B cell (primary cell): ENCODE measurements at regions not wholly inside any gene's neighbourhood (a gene's known extent, or its start where the extent isn't known, plus 50 kb on each side); places are given as distances from the start of the nearest gene placed in this dataset.

ENCODE experiments used
- ATAC-seq: fragments of 200-7000 bp; cut with Tn5 transposase; one replicate; pipeline ENCODE4 v1.10.0; 2021; ENCODE audit warnings: low read depth, mild to moderate bottlenecking, moderate number of reproducible peaks, moderate library complexity
- CTCF ChIA-PET: fragments of 350-600 bp; sonication (Branson Sonifier 250); formaldehyde crosslinking; loops from one replicate; lab custom pipeline; 2021; ENCODE audit warnings: antibody characterized with exemption, inconsistent platforms; lab: Charles Lee
- POLR2A ChIA-PET: fragments of 350-600 bp; sonication (Branson Sonifier 250); formaldehyde crosslinking; loops from one replicate; lab custom pipeline; 2021; ENCODE audit warnings: antibody characterized with exemption; lab: Charles Lee
- DNase-seq: peaks from one replicate; pipeline ENCODE4 v3.0.0; 2013
- H2AFZ ChIP-seq: 2 replicates; pipeline ENCODE4 v1.6.1; 2012; ENCODE audit warnings: mild to moderate bottlenecking, low read depth, low read length; ENCODE audit not compliant: insufficient read depth, poor library complexity, severe bottlenecking
- H3K27ac ChIP-seq, 2 donors: 1 replicate in 1 of 2; 2 replicates in 1 of 2; pipeline ENCODE4 v1.5.1; 2012 to 2013; ENCODE audit warnings: low read length in 2 of 2, mild to moderate bottlenecking in 2 of 2, moderate library complexity in 1 of 2
- H3K27me3 ChIP-seq, 4 experiments: fragments of 200-600 bp in 1 of 4; sonication (generic) in 1 of 4; replicated peaks in 1 of 4; 1 replicate in 2 of 4; 2 replicates in 2 of 4; pipeline versions ENCODE4 v1.6.1 to v1.7.0; 2013 to 2016; ENCODE audit warnings: low read length in 3 of 4, mild to moderate bottlenecking in 2 of 4, mixed read lengths in 1 of 4, moderate library complexity in 1 of 4; ENCODE audit not compliant: insufficient read depth in 4 of 4, control insufficient read depth in 3 of 4; ENCODE audit errors: control extremely low read depth in 1 of 4
- H3K36me3 ChIP-seq, 2 experiments: replicated peaks in 1 of 2; 1 replicate in 1 of 2; 2 replicates in 1 of 2; pipeline versions ENCODE4 v1.6.1 to v1.7.1; 2013; ENCODE audit warnings: low read length in 1 of 2; ENCODE audit not compliant: insufficient read depth in 2 of 2, control insufficient read depth in 1 of 2; ENCODE audit errors: control extremely low read depth in 1 of 2, extremely low read depth in 1 of 2
- H3K4me1 ChIP-seq, 2 donors: fragments of 200-600 bp in 1 of 2; sonication (generic) in 1 of 2; 1 replicate in 1 of 2; 2 replicates in 1 of 2; pipeline versions ENCODE4 v1.5.1 to v1.6.1; 2013 to 2017; ENCODE audit warnings: low read length in 2 of 2; ENCODE audit not compliant: control insufficient read depth in 2 of 2, insufficient read depth in 2 of 2
- H3K4me2 ChIP-seq: replicated peaks from 2 replicates; pipeline ENCODE3; 2012; ENCODE audit warnings: mild to moderate bottlenecking, low read depth, low read length; ENCODE audit not compliant: poor library complexity, severe bottlenecking
- H3K4me3 ChIP-seq, 5 experiments: fragments of 200-600 bp in 1 of 5; sonication (generic) in 1 of 5; 1 replicate in 3 of 5; 2 replicates in 2 of 5; pipeline versions ENCODE4 v1.5.1 to v1.7.0; 2011 to 2016; ENCODE audit warnings: low read length in 4 of 5, mild to moderate bottlenecking in 4 of 5, low read depth in 2 of 5, control low read depth in 1 of 5, moderate library complexity in 1 of 5; ENCODE audit not compliant: insufficient read depth in 1 of 5; ENCODE audit errors: control extremely low read depth in 1 of 5, extremely low read depth in 1 of 5
- H3K79me2 ChIP-seq: fragments of 200-600 bp; sonication (generic); one replicate; pipeline ENCODE4 v1.6.0; 2016; ENCODE audit warnings: low read length; ENCODE audit not compliant: control insufficient read depth, insufficient read depth
- H3K9ac ChIP-seq: fragments of 200-600 bp; sonication (generic); 2 replicates; pipeline ENCODE4 v1.6.1; 2017; ENCODE audit warnings: mild to moderate bottlenecking, low read length, moderate library complexity
- H3K9me3 ChIP-seq, 3 donors: one replicate each; pipeline versions ENCODE4 v1.6.1 to v1.7.1; 2013; ENCODE audit warnings: low read length in 2 of 3; ENCODE audit not compliant: control insufficient read depth in 2 of 3, insufficient read depth in 1 of 3; ENCODE audit errors: control extremely low read depth in 1 of 3
- H4K20me1 ChIP-seq: 2 replicates; pipeline ENCODE4 v1.6.0; 2012; ENCODE audit warnings: mild to moderate bottlenecking, low read length; ENCODE audit not compliant: insufficient read depth, control insufficient read depth, poor library complexity, severe bottlenecking
- H3K27ac Mint-ChIP-seq: one replicate; pipeline ENCODE4 v1.8.0; 2021; ENCODE audit warnings: mixed read lengths
- H3K27me3 Mint-ChIP-seq: one replicate; pipeline ENCODE4 v1.8.0; 2021; ENCODE audit warnings: mixed read lengths
- H3K4me1 Mint-ChIP-seq: one replicate; pipeline ENCODE4 v1.8.0; 2021; ENCODE audit warnings: mixed read lengths
- H3K4me3 Mint-ChIP-seq: one replicate; pipeline ENCODE4 v1.8.0; 2021; ENCODE audit warnings: mixed read lengths
- H3K9me3 Mint-ChIP-seq: one replicate; pipeline ENCODE4 v1.8.0; 2022; ENCODE audit warnings: mixed read lengths; ENCODE audit not compliant: insufficient read depth
- EZH2 ChIP-seq: IDR thresholded peaks from 2 replicates; pipeline ENCODE4 v1.6.1; 2012; ENCODE audit warnings: borderline replicate concordance, low read depth, mild to moderate bottlenecking, moderate library complexity, low read length; ENCODE audit not compliant: insufficient read depth, poor library complexity, severe bottlenecking
- WGBS: methylation state at CpG from one replicate; pipeline ENCODE4 v1.1.5; 2013; ENCODE audit warnings: missing lambda C conversion rate; ENCODE audit not compliant: insufficient coverage; 5-methylcytosine and 5-hydroxymethylcytosine counted together
- intact Hi-C: fragments of 100-400 bp; cut with micrococcal nuclease; formaldehyde crosslinking; loops from one replicate; pipeline ENCODE4 v1.10.0; 2022
- TF ChIP-seq, protein P1 (sequence below): fragments of 200-600 bp; IDR thresholded peaks from one replicate; pipeline ENCODE4 v1.8.0; 2022; ENCODE audit warnings: antibody characterized with exemption, mild to moderate bottlenecking

DNA sequence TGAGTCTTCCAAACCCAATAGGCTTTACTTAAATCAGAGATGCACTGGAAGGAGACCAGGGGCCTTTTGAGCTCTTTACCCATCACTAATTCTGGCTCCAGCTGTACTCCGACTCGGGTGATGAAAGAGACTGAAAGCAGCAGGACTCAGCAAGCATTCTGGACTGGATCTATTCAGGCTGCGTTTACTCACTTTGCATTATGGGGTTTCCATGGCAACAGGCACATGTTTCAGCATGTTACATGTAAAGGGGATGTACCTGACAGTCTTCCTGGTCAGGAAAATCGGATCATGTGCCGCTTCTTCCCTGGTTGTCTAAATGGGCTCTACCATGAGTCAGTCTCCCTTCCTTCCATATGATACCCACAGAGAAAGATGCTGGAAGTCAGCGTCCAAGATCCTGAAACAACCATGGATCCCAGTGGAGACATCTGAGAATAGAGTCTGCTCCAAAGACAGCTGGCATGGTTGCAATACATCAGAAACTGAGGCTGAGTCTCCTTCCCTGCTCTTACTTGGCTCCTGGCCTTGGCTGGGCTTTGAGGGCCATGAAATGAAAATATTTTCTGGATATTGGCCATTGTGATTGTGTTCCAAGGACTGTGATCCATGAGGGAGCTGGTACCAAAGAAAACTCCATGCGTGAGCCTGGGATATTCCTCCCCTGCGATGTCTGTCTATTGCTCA lies 102.5 kb upstream of the TNC start:
- H3K4me1 ChIP-seq, result peaks cover 0 to 10% of the 10 kb centered on the region in 2 donors
- CTCF ChIA-PET, result no interaction called here
- H3K27me3 ChIP-seq, result no peaks in the 10 kb centered on the region
- no peak overlapping the region for H3K9ac ChIP-seq
- no peak overlapping the region for H3K27ac Mint-ChIP-seq
- no peak overlapping the region for H2AFZ ChIP-seq
- H3K27me3 Mint-ChIP-seq, result no peaks in the 10 kb centered on the region
- POLR2A ChIA-PET, result no interaction called here
- no peak overlapping the region for H3K4me3 ChIP-seq
- peaks cover 17% of the 10 kb centered on the region for H3K4me1 Mint-ChIP-seq
- no peak overlapping the region for H3K27ac ChIP-seq
- H3K9me3 Mint-ChIP-seq, result no peaks in the 10 kb centered on the region
- no peak for ATAC-seq
- H3K4me2 ChIP-seq, result no peak overlapping the region
- intact Hi-C loops, result no loop called here
- no peak for TF ChIP-seq EZH2
- TF ChIP-seq, protein P1, sequence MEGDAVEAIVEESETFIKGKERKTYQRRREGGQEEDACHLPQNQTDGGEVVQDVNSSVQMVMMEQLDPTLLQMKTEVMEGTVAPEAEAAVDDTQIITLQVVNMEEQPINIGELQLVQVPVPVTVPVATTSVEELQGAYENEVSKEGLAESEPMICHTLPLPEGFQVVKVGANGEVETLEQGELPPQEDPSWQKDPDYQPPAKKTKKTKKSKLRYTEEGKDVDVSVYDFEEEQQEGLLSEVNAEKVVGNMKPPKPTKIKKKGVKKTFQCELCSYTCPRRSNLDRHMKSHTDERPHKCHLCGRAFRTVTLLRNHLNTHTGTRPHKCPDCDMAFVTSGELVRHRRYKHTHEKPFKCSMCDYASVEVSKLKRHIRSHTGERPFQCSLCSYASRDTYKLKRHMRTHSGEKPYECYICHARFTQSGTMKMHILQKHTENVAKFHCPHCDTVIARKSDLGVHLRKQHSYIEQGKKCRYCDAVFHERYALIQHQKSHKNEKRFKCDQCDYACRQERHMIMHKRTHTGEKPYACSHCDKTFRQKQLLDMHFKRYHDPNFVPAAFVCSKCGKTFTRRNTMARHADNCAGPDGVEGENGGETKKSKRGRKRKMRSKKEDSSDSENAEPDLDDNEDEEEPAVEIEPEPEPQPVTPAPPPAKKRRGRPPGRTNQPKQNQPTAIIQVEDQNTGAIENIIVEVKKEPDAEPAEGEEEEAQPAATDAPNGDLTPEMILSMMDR, result no peak
- no peaks in the 10 kb centered on the region for H3K36me3 ChIP-seq
- no peaks in the 10 kb centered on the region for H3K9me3 ChIP-seq
- H4K20me1 ChIP-seq, result no peaks in the 10 kb centered on the region
- no peak for DNase-seq
- H3K79me2 ChIP-seq, result no peaks in the 10 kb centered on the region
- 94% methylated on average over 6 of the region's 8 CpGs for WGBS
- H3K4me3 Mint-ChIP-seq, result no peak overlapping the region

GRCh38 chr9:115223471-115223870 lies 105.5 kb upstream of the TNC start:
- H3K9me3 Mint-ChIP-seq, result no peaks in the 10 kb centered on the region
- H3K79me2 ChIP-seq, result no peaks in the 10 kb centered on the region
- H3K27ac Mint-ChIP-seq, result no peak overlapping the region
- no peaks in the 10 kb centered on the region for H4K20me1 ChIP-seq
- ATAC-seq, result no peak
- no peak overlapping the region for H3K4me2 ChIP-seq
- DNase-seq, result no peak
- no peaks in the 10 kb centered on the region for H3K36me3 ChIP-seq
- H3K4me1 Mint-ChIP-seq, result no peaks in the 10 kb centered on the region
- no peaks in the 10 kb centered on the region for H3K9me3 ChIP-seq
- no CpG with 5 or more reads among the region's 3 CpGs for WGBS
- H3K9ac ChIP-seq, result no peak overlapping the region
- H3K27ac ChIP-seq, result no peak overlapping the region
- POLR2A ChIA-PET, result no interaction called here
- CTCF ChIA-PET, result interaction anchor here (0.7 kb wide), 1 partner anchor 10 kb away, joined by 3 read pairs; no protein-coding TSS in a partner anchor
- H3K4me1 ChIP-seq, result no peaks in the 10 kb centered on the region
- no peak overlapping the region for H2AFZ ChIP-seq
- no peaks in the 10 kb centered on the region for H3K27me3 ChIP-seq
- H3K27me3 Mint-ChIP-seq, result no peaks in the 10 kb centered on the region
- no peak overlapping the region for H3K4me3 Mint-ChIP-seq
- intact Hi-C loops, result no loop called here
- TF ChIP-seq, protein P1, result no peak
- H3K4me3 ChIP-seq, result no peak overlapping the region
